H9 (cell line): ENCODE measurements at regions not wholly inside any gene's neighbourhood (a gene's known extent, or its start where the extent isn't known, plus 50 kb on each side); places are given as distances from the start of the nearest gene placed in this dataset.

Experiments
- DNase-seq: peaks from one replicate; pipeline ENCODE4 v3.0.0-alpha.2; 2017
- H2AFZ ChIP-seq: one replicate; pipeline ENCODE4 v1.6.1; 2013; ENCODE audit warnings: mild to moderate bottlenecking, low read length, control low read depth, moderate library complexity
- H2AK5ac ChIP-seq: 2 replicates; pipeline ENCODE4 v1.6.1; 2013; ENCODE audit warnings: low read length, control low read depth, mixed read lengths; ENCODE audit not compliant: insufficient read length
- H2BK120ac ChIP-seq: one replicate; pipeline ENCODE4 v1.6.1; 2013; ENCODE audit warnings: low read depth, mild to moderate bottlenecking, low read length, control low read depth, inconsistent platforms; ENCODE audit not compliant: poor library complexity, severe bottlenecking
- H2BK12ac ChIP-seq: 2 replicates; pipeline ENCODE4 v1.6.1; 2013; ENCODE audit warnings: low read length, control low read depth, mixed read lengths, low read depth; ENCODE audit not compliant: insufficient read length
- H2BK15ac ChIP-seq: 2 replicates; pipeline ENCODE4 v1.6.1; 2013; ENCODE audit warnings: low read depth, low read length, control low read depth
- H2BK20ac ChIP-seq: one replicate; pipeline ENCODE4 v1.6.1; 2013; ENCODE audit warnings: low read depth, mild to moderate bottlenecking, low read length, control low read depth, inconsistent platforms; ENCODE audit not compliant: poor library complexity, severe bottlenecking
- H2BK5ac ChIP-seq: 2 replicates; pipeline ENCODE4 v1.6.1; 2013; ENCODE audit warnings: low read length, control low read depth, mixed read lengths; ENCODE audit not compliant: insufficient read length
- H3K14ac ChIP-seq: 2 replicates; pipeline ENCODE4 v1.6.1; 2013; ENCODE audit warnings: low read length, control low read depth; ENCODE audit not compliant: insufficient read depth
- H3K18ac ChIP-seq: 2 replicates; pipeline ENCODE4 v1.6.1; 2013; ENCODE audit warnings: low read depth, mild to moderate bottlenecking, mixed read lengths, low read length, control low read depth; ENCODE audit not compliant: insufficient read length
- H3K23ac ChIP-seq: 2 replicates; pipeline ENCODE4 v1.6.1; 2013; ENCODE audit warnings: low read length, control low read depth, mixed read lengths, low read depth; ENCODE audit not compliant: insufficient read length
- H3K23me2 ChIP-seq: 2 replicates; pipeline ENCODE4 v1.6.1; 2013; ENCODE audit warnings: low read depth, mild to moderate bottlenecking, mixed read lengths, low read length, control low read depth; ENCODE audit not compliant: insufficient read length, poor library complexity, severe bottlenecking
- H3K27ac ChIP-seq: 2 replicates; pipeline ENCODE4 v1.5.1; 2013; ENCODE audit warnings: low read length, control low read depth, mixed read lengths, low read depth; ENCODE audit not compliant: insufficient read length
- H3K27me3 ChIP-seq: 2 replicates; pipeline ENCODE4 v1.6.1; 2013; ENCODE audit warnings: low read length, control low read depth, inconsistent platforms; ENCODE audit not compliant: insufficient read depth
- H3K4ac ChIP-seq: 2 replicates; pipeline ENCODE4 v1.6.1; 2013; ENCODE audit warnings: low read depth, mild to moderate bottlenecking, control low read depth, inconsistent platforms, low read length, moderate library complexity
- H3K4me1 ChIP-seq: 2 replicates; pipeline ENCODE4 v1.6.1; 2013; ENCODE audit warnings: low read length, control low read depth, inconsistent platforms; ENCODE audit not compliant: insufficient read depth
- H3K4me2 ChIP-seq: 2 replicates; pipeline ENCODE4 v1.6.1; 2013; ENCODE audit warnings: low read length, control low read depth, mixed read lengths; ENCODE audit not compliant: insufficient read length, insufficient read depth
- H3K56ac ChIP-seq: 2 replicates; pipeline ENCODE4 v1.6.1; 2013; ENCODE audit warnings: low read depth, mild to moderate bottlenecking, mixed read lengths, low read length, control low read depth; ENCODE audit not compliant: insufficient read length
- H3K79me1 ChIP-seq: 2 replicates; pipeline ENCODE4 v1.6.1; 2013; ENCODE audit warnings: low read depth, mild to moderate bottlenecking, moderate library complexity, low read length, control low read depth, inconsistent platforms; ENCODE audit not compliant: insufficient read depth, poor library complexity, severe bottlenecking
- H3K79me2 ChIP-seq: 2 replicates; pipeline ENCODE4 v1.6.1; 2013; ENCODE audit warnings: low read length, control low read depth, inconsistent platforms; ENCODE audit not compliant: insufficient read depth
- H3K9ac ChIP-seq: 2 replicates; pipeline ENCODE4 v1.6.1; 2013; ENCODE audit warnings: low read length, control low read depth, mixed read lengths; ENCODE audit not compliant: insufficient read length; ENCODE audit errors: extremely low read depth
- H3K9me3 ChIP-seq: one replicate; pipeline ENCODE4 v1.6.1; 2013; ENCODE audit warnings: low read depth, low read length, inconsistent platforms; ENCODE audit not compliant: control insufficient read depth
- H3T11ph ChIP-seq: one replicate; pipeline ENCODE4 v1.6.1; 2013; ENCODE audit warnings: mild to moderate bottlenecking, low read length, control low read depth, inconsistent platforms
- H4K20me1 ChIP-seq: one replicate; pipeline ENCODE4 v1.6.1; 2013; ENCODE audit not compliant: control insufficient read depth, insufficient read length, insufficient read depth
- H4K5ac ChIP-seq: 2 replicates; pipeline ENCODE4 v1.6.1; 2013; ENCODE audit warnings: low read depth, mild to moderate bottlenecking, mixed read lengths, low read length, control low read depth; ENCODE audit not compliant: insufficient read length
- H4K8ac ChIP-seq: replicated peaks from 2 replicates; pipeline ENCODE4 v1.6.1; 2013; ENCODE audit warnings: low read length, control low read depth, mixed read lengths, low read depth; ENCODE audit not compliant: insufficient read length
- H4K91ac ChIP-seq: 2 replicates; pipeline ENCODE4 v1.6.1; 2013; ENCODE audit warnings: low read depth, mild to moderate bottlenecking, moderate library complexity, mixed read lengths, low read length, control low read depth; ENCODE audit not compliant: insufficient read length
- H3K27ac Mint-ChIP-seq, 3 experiments: 2 replicates in 2 of 3; 3 replicates in 1 of 3; pipeline ENCODE4 v1.8.0; 2020 to 2021; ENCODE audit warnings: mixed read lengths in 3 of 3, mild to moderate bottlenecking in 1 of 3, moderate library complexity in 1 of 3
- H3K27me3 Mint-ChIP-seq: 2 replicates; pipeline ENCODE4 v1.8.0; 2021; ENCODE audit warnings: low read depth, mild to moderate bottlenecking, moderate library complexity, mixed read lengths
- H3K36me3 Mint-ChIP-seq, 3 experiments: 2 replicates in 2 of 3; 3 replicates in 1 of 3; pipeline ENCODE4 v1.8.0; 2020 to 2021; ENCODE audit warnings: low read depth in 3 of 3, mixed read lengths in 3 of 3; ENCODE audit not compliant: insufficient read depth in 1 of 3
- H3K4me1 Mint-ChIP-seq, 2 experiments: 2 replicates each; pipeline ENCODE4 v1.8.0; 2020; ENCODE audit warnings: mixed read lengths in 2 of 2
- H3K4me3 Mint-ChIP-seq, 2 experiments: 2 replicates in 1 of 2; 3 replicates in 1 of 2; pipeline ENCODE4 v1.8.0; 2020 to 2021; ENCODE audit warnings: mild to moderate bottlenecking in 2 of 2, mixed read lengths in 2 of 2, moderate library complexity in 1 of 2
- H3K9me3 Mint-ChIP-seq, 2 experiments: 2 replicates in 1 of 2; 3 replicates in 1 of 2; pipeline ENCODE4 v1.8.0; 2020; ENCODE audit warnings: mild to moderate bottlenecking in 2 of 2, mixed read lengths in 2 of 2, moderate library complexity in 1 of 2
- WGBS: extraction: QIAGEN DNeasy Blood & Tissue Kit; methylation state at CpG from one replicate; pipeline ENCODE4 v1.1.7; 2013; ENCODE audit warnings: missing lambda C conversion rate, low lambda C conversion rate, mixed read lengths; ENCODE audit not compliant: insufficient read length; ENCODE audit errors: extremely low coverage; 5-methylcytosine and 5-hydroxymethylcytosine counted together
- TF ChIP-seq, protein P1 (sequence below): fragments of 200-600 bp; sonication (generic); conservative IDR thresholded peaks from 3 replicates; pipeline ENCODE4 v1.8.0; 2021; ENCODE audit warnings: antibody characterized with exemption, mild to moderate bottlenecking

DNA sequence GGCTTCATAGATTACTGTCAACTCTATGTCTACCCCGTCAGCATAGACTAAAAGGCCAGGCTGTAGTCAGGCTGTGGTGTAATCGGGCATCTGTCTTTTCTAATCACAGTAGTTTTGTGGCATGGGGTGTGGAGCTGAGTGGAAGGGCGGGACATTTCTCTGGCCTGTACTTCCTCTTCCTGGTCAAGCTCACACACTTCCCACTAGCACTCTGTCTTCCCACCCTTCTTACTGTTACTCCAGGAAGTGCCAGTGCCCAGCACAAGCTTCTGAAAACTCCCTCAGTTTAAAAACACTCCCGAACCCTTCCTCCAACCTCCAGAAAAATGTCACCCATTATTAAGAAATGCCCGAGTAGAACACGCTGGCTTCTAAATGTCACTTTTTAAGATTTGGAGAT is 229.8 kb downstream of the KLF5 start:
- Histone ChIP-seq H4K20me1 (no peaks in the 10 kb centered on the region), H3K79me2 (no peaks in the 10 kb centered on the region), H3K4ac (no peak overlapping the region), H3K4me1 (no peaks in the 10 kb centered on the region), H2AK5ac (no peak overlapping the region), H2BK12ac (no peak overlapping the region), H2BK120ac (no peak overlapping the region), H2BK15ac (no peak overlapping the region), H3K9ac (no peak overlapping the region), H2BK5ac (no peak overlapping the region), H4K5ac (no peak overlapping the region), H3K56ac (no peak overlapping the region), H3K18ac (no peak overlapping the region), H3K23me2 (no peaks in the 10 kb centered on the region), H4K8ac (no peak overlapping the region), H3K4me2 (no peak overlapping the region), H3K79me1 (no peaks in the 10 kb centered on the region), H3K27me3 (no peaks in the 10 kb centered on the region), H3K23ac (no peak overlapping the region), H4K91ac (no peak overlapping the region), H2AFZ (no peak overlapping the region), H3K9me3 (no peaks in the 10 kb centered on the region), H2BK20ac (no peak overlapping the region), H3K14ac (no peak overlapping the region), H3T11ph (no peak overlapping the region), H3K27ac (no peak overlapping the region)
- Mint-ChIP-seq H3K4me1 (peaks cover 5% of the 10 kb centered on the region in 2 experiments), H3K4me3 (no peak overlapping the region; a peak in 1 of 5 replicates), H3K9me3 (no peaks in the 10 kb centered on the region), H3K36me3 (no peaks in the 10 kb centered on the region), H3K27me3 (peaks cover 4% of the 10 kb centered on the region), H3K27ac (peak overlapping the region in 1 of 3 experiments; percentile 16; a peak in 1 of 7 replicates)
- WGBS = no CpG with 5 or more reads among the region's 6 CpGs
- TF ChIP-seq, protein P1, sequence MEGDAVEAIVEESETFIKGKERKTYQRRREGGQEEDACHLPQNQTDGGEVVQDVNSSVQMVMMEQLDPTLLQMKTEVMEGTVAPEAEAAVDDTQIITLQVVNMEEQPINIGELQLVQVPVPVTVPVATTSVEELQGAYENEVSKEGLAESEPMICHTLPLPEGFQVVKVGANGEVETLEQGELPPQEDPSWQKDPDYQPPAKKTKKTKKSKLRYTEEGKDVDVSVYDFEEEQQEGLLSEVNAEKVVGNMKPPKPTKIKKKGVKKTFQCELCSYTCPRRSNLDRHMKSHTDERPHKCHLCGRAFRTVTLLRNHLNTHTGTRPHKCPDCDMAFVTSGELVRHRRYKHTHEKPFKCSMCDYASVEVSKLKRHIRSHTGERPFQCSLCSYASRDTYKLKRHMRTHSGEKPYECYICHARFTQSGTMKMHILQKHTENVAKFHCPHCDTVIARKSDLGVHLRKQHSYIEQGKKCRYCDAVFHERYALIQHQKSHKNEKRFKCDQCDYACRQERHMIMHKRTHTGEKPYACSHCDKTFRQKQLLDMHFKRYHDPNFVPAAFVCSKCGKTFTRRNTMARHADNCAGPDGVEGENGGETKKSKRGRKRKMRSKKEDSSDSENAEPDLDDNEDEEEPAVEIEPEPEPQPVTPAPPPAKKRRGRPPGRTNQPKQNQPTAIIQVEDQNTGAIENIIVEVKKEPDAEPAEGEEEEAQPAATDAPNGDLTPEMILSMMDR = no peak
- no peak for DNase-seq
